ENCODE measurements at regions not wholly inside any gene's neighbourhood (a gene's known extent, or its start where the extent isn't known, plus 50 kb on each side); places are given as distances from the start of the nearest gene placed in this dataset.

- TF ChIP-seq CTCF (conservative IDR thresholded peaks at IDR 0.05; ENCODE audit: low read length) (no peak), EZH2phosphoT487 (IDR thresholded peaks at IDR 0.05; ENCODE audit: borderline replicate concordance) (no peak)
These were observed 532.1 kb upstream of the B3GAT1 start for GRCh38 chr11:134944131-134944530.

Measured in Loucy (cell line).